ENCODE measurements at regions not wholly inside any gene's neighbourhood (a gene's known extent, or its start where the extent isn't known, plus 50 kb on each side); places are given as distances from the start of the nearest gene placed in this dataset.

- Histone ChIP-seq H3K27ac (ENCODE audit: low read length) (no peak overlapping the region), H3K4me1 (ENCODE audit: insufficient read depth, low read length) (no peaks in the 10 kb centered on the region), H3K9ac (ENCODE audit: low read depth, low read length) (no peak overlapping the region), H3K27me3 (ENCODE audit: insufficient read depth, low read length, poor library complexity) (no peaks in the 10 kb centered on the region), H3K9me3 (ENCODE audit: insufficient read depth, low read length, severe bottlenecking) (no peaks in the 10 kb centered on the region), H3K4me3 (ENCODE audit: low read depth in 1 of 2, low read length in 2 of 2) (no peak overlapping the region), H2AFZ (ENCODE audit: low read depth, low read length) (no peak overlapping the region), H3K79me2 (ENCODE audit: insufficient read depth, low read length) (no peaks in the 10 kb centered on the region), H3K36me3 (ENCODE audit: insufficient read depth, low read length) (no peaks in the 10 kb centered on the region), H3K4me2 (ENCODE audit: insufficient read depth, low read length) (no peak overlapping the region), H4K20me1 (ENCODE audit: insufficient read depth, low read length) (no peaks in the 10 kb centered on the region)
- DNase-seq = no peak
- TF ChIP-seq EZH2 (IDR thresholded peaks at IDR 0.05; ENCODE audit: borderline replicate concordance, low read depth, low read length, severe bottlenecking) (no peak), CTCF (IDR thresholded peaks at IDR 0.05; ENCODE audit: borderline replicate concordance, extremely low read depth, low read length, poor library complexity, severe bottlenecking) (no peak)
- no peak for ATAC-seq (ENCODE audit: insufficient read depth, low read depth)
These were observed 602.7 kb upstream of the FLRT2 start for GRCh38 chr14:84927096-84927827.

- Histone ChIP-seq H3K27me3 (ENCODE audit: insufficient read depth, low read length, poor library complexity) (no peaks in the 10 kb centered on the region), H3K79me2 (ENCODE audit: insufficient read depth, low read length) (no peaks in the 10 kb centered on the region), H3K4me2 (ENCODE audit: insufficient read depth, low read length) (no peak overlapping the region), H3K9me3 (ENCODE audit: insufficient read depth, low read length, severe bottlenecking) (no peaks in the 10 kb centered on the region), H4K20me1 (ENCODE audit: insufficient read depth, low read length) (no peaks in the 10 kb centered on the region), H3K4me1 (ENCODE audit: insufficient read depth, low read length) (no peaks in the 10 kb centered on the region), H2AFZ (ENCODE audit: low read depth, low read length) (no peak overlapping the region), H3K36me3 (ENCODE audit: insufficient read depth, low read length) (no peaks in the 10 kb centered on the region), H3K9ac (ENCODE audit: low read depth, low read length) (no peak overlapping the region), H3K27ac (ENCODE audit: low read length) (no peak overlapping the region), H3K4me3 (ENCODE audit: low read depth in 1 of 2, low read length in 2 of 2) (no peak overlapping the region)
- TF ChIP-seq EZH2 (IDR thresholded peaks at IDR 0.05; ENCODE audit: borderline replicate concordance, low read depth, low read length, severe bottlenecking) (no peak), CTCF (IDR thresholded peaks at IDR 0.05; ENCODE audit: borderline replicate concordance, extremely low read depth, low read length, poor library complexity, severe bottlenecking) (no peak)
- no peak for ATAC-seq (ENCODE audit: insufficient read depth, low read depth)
- DNase-seq = no peak
These were observed 600.9 kb upstream of the FLRT2 start for GRCh38 chr14:84929086-84929485.

- TF ChIP-seq EZH2 (IDR thresholded peaks at IDR 0.05; ENCODE audit: borderline replicate concordance, low read depth, low read length, severe bottlenecking) (no peak), CTCF (IDR thresholded peaks at IDR 0.05; ENCODE audit: borderline replicate concordance, extremely low read depth, low read length, poor library complexity, severe bottlenecking) (no peak)
- DNase-seq (no peak), ATAC-seq (ENCODE audit: insufficient read depth, low read depth) (no peak)
- Histone ChIP-seq H3K27ac (ENCODE audit: low read length) (no peak overlapping the region), H3K27me3 (ENCODE audit: insufficient read depth, low read length, poor library complexity) (no peaks in the 10 kb centered on the region), H3K4me1 (ENCODE audit: insufficient read depth, low read length) (no peaks in the 10 kb centered on the region), H2AFZ (ENCODE audit: low read depth, low read length) (no peak overlapping the region), H4K20me1 (ENCODE audit: insufficient read depth, low read length) (no peaks in the 10 kb centered on the region), H3K36me3 (ENCODE audit: insufficient read depth, low read length) (no peaks in the 10 kb centered on the region), H3K4me2 (ENCODE audit: insufficient read depth, low read length) (no peak overlapping the region), H3K79me2 (ENCODE audit: insufficient read depth, low read length) (no peaks in the 10 kb centered on the region), H3K4me3 (ENCODE audit: low read depth in 1 of 2, low read length in 2 of 2) (no peak overlapping the region), H3K9ac (ENCODE audit: low read depth, low read length) (no peak overlapping the region), H3K9me3 (ENCODE audit: insufficient read depth, low read length, severe bottlenecking) (no peaks in the 10 kb centered on the region)
These were observed 600.1 kb upstream of the FLRT2 start for GRCh38 chr14:84929834-84930233.

Measured in DND-41 (cell line).